Muscle of leg (tissue), 3 donors: ENCODE measurements at regions not wholly inside any gene's neighbourhood (a gene's known extent, or its start where the extent isn't known, plus 50 kb on each side); places are given as distances from the start of the nearest gene placed in this dataset.

Experiments used
- DNase-seq: peaks from one replicate; pipeline ENCODE4 v3.0.0; 2013
- H3K27ac ChIP-seq: one replicate; pipeline ENCODE4 v1.5.1; 2013; ENCODE audit warnings: mild to moderate bottlenecking, low read length, control low read depth
- H3K27me3 ChIP-seq: one replicate; pipeline ENCODE4 v1.6.1; 2013; ENCODE audit warnings: low read length; ENCODE audit not compliant: control insufficient read depth, insufficient read depth
- H3K36me3 ChIP-seq: one replicate; pipeline ENCODE4 v1.6.1; 2013; ENCODE audit warnings: low read length; ENCODE audit not compliant: control insufficient read depth, insufficient read depth
- H3K4me1 ChIP-seq: one replicate; pipeline ENCODE4 v1.6.1; 2013; ENCODE audit warnings: low read length; ENCODE audit not compliant: control insufficient read depth, insufficient read depth
- H3K4me3 ChIP-seq: one replicate; pipeline ENCODE4 v1.5.1; 2013; ENCODE audit warnings: low read length, control low read depth
- H3K9me3 ChIP-seq: replicated peaks from 2 replicates; pipeline ENCODE4 v1.6.1; 2013; ENCODE audit warnings: low read depth, low read length; ENCODE audit not compliant: control insufficient read depth
- WGBS: methylation state at CpG from one replicate; pipeline ENCODE4 v1.1.5; 2013; ENCODE audit warnings: missing lambda C conversion rate; ENCODE audit not compliant: insufficient coverage; 5-methylcytosine and 5-hydroxymethylcytosine counted together

DNA sequence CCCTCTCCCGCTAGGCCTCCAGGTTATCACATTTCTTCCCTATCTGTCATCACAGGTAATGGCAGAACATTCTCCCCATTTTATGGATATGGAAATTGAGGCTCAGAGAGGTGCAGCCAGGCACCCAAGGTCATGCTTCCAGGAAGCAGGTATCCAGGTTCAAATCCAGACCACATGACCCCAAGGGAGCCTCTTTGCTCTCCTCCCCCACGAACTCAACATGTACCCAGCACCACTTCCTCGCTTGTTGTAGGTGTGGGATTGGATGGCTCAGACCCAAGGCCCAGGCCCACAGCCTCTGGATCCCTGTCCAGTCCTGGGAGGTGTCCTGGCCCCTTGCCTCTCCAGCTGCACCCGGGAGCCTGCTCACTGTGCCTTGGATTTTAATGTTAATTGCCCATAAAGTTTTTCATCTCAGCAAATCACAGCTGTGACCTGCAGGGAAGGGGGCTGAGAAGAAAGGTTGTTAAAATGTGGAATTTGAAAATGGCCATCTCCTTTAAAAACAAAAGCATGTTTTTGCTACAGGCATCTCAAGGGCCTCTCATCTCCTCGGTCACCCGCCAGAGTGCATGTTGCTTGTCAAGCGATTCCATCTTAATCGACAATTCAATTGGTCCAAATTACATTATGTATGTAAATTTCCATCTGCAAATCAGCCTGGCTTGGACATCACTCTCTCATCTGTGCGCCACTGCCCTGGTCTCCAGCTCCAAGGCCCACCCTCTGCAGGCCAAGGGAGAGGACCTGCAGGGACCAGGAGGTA, 205.4 kb upstream of the ZMIZ1 start:
- Histone ChIP-seq H3K36me3 (no peaks in the 10 kb centered on the region), H3K27me3 (peaks cover 7% of the 10 kb centered on the region), H3K4me3 (no peak overlapping the region), H3K4me1 (peaks cover 30% of the 10 kb centered on the region), H3K27ac (no peak overlapping the region), H3K9me3 (no peaks in the 10 kb centered on the region)
- 31% methylated on average over 3 of the region's 9 CpGs for WGBS
- DNase-seq: peak; percentile 57

DNA sequence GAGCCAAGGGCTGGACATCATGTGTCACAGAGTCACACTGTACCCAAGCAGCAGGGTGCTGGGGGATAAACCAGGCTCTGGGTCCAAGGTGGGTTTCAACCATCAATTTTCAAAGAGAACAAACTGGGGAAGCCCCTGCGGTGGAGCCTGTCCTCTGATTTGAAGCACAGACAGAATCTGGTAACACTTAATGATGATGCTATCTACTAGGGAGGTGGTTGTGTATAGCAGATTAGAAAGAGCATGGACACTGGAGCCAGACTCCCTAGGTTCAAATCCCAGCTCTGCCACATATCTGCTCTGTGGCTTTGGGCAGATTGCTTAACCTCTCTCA, 204.9 kb upstream of the ZMIZ1 start:
- Histone ChIP-seq H3K4me1 (peaks cover 30% of the 10 kb centered on the region), H3K27ac (no peak overlapping the region), H3K4me3 (no peak overlapping the region), H3K36me3 (no peaks in the 10 kb centered on the region), H3K9me3 (no peaks in the 10 kb centered on the region), H3K27me3 (peaks cover 11% of the 10 kb centered on the region)
- WGBS: no CpG with 5 or more reads among the region's 1 CpG
- no peak for DNase-seq

DNA sequence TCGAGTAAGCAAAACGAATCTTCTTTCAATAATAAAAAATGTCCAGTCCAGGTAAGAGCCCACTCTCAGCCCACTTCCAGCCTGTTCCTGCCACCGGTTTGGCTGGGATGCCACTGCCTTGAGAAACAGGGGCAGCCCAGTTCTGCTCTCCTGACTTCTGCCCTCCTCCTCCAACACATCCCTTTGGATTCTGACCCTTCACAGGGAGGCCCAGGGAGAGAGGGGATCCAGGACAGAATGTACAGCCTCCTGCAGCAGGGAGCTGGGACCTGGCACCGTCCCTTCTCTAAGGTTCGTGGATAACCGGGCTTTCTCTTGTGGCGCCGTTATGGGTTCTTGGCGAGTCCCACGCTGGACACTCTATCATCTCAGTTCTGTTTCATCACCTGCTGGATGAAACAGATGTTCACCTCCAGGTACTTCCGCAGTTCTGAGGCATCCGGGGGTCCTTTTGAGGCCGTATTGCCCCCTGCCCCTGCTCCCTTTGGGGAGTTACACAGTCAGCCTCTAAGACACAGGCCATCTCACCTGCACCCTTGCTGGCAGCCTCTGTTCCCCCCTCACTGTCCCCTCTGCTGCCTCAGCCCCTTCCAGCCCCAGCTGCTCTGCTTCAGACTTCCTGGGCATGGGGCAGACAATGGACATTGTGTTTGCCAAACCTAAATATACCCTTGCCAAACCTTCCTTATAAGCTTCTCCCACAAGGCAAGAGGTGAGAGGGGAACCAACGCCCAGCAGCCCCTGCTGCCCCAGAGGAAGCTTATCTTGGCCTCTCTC, 203.8 kb upstream of the ZMIZ1 start:
- peaks cover 30% of the 10 kb centered on the region for H3K4me1 ChIP-seq
- H3K27me3 ChIP-seq: peaks cover 10% of the 10 kb centered on the region
- no peak overlapping the region for H3K27ac ChIP-seq
- H3K36me3 ChIP-seq: no peaks in the 10 kb centered on the region
- no peak overlapping the region for H3K4me3 ChIP-seq
- no peak for DNase-seq
- WGBS: 88% methylated on average over 12 of the region's 14 CpGs
- no peaks in the 10 kb centered on the region for H3K9me3 ChIP-seq

DNA sequence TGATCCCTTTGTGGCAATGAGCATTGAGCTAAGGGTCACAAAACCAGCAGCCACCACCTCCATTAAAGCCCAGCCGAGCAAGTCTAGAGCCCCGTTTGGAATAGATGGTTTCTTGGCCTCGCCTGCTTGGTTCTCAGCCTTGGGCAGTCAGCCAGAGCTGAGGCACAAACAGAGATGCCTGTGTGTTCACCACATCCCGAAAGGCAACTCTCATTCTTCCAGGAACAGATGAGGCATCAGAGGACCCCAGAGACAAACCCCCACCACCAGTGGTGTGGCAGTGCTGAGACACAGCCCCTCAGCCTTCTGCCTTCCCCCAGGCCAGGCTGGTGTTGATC, 203.3 kb upstream of the ZMIZ1 start:
- no peaks in the 10 kb centered on the region for H3K9me3 ChIP-seq
- H3K36me3 ChIP-seq: no peaks in the 10 kb centered on the region
- 63% methylated on average over 2 of the region's 4 CpGs for WGBS
- peaks cover 30% of the 10 kb centered on the region for H3K4me1 ChIP-seq
- no peak overlapping the region for H3K4me3 ChIP-seq
- no peak overlapping the region for H3K27ac ChIP-seq
- DNase-seq: no peak
- peaks cover 13% of the 10 kb centered on the region for H3K27me3 ChIP-seq

DNA sequence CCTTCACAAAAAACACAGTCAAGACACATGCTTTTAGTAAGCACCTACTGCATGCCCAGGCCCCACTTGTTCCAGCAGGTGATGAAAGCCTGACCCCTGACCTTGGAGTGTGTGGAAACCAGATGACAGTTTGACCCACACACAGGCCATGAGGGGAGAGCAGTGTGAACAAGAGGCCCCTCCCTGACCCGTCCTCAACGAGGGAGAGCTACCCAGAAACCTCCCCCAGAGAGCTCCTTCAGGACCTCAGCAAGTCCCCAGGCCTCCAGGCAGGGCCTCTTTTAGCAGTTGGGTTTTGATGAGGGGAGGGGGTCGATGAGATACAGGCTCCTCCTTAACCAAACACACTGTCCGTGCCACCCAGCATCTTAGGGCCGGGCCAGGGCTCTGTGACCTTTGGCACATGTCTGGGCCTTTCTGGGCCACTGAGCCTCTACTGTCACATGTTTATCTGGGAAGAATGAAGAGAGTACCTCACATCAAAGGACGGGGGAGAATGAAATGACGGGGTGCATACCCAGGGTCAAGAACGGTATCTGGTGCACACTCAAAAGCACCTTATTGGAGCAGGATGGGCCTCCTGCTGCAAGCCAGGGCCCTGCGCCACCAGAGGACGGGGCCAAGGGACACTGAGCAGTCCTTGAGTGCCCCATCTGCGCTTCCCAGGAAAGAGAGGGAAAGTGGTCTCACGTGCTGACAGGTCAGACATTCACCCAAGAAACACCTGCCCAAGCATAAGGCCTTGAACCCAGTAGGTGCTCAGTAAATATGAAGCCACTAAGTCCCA, 202.6 kb upstream of the ZMIZ1 start:
- DNase-seq: no peak
- no peaks in the 10 kb centered on the region for H3K9me3 ChIP-seq
- no peak overlapping the region for H3K4me3 ChIP-seq
- H3K4me1 ChIP-seq: peaks cover 29% of the 10 kb centered on the region
- no peak overlapping the region for H3K27ac ChIP-seq
- no peaks in the 10 kb centered on the region for H3K36me3 ChIP-seq
- WGBS: 94% methylated on average over 5 of the region's 12 CpGs
- H3K27me3 ChIP-seq: peaks cover 15% of the 10 kb centered on the region

DNA sequence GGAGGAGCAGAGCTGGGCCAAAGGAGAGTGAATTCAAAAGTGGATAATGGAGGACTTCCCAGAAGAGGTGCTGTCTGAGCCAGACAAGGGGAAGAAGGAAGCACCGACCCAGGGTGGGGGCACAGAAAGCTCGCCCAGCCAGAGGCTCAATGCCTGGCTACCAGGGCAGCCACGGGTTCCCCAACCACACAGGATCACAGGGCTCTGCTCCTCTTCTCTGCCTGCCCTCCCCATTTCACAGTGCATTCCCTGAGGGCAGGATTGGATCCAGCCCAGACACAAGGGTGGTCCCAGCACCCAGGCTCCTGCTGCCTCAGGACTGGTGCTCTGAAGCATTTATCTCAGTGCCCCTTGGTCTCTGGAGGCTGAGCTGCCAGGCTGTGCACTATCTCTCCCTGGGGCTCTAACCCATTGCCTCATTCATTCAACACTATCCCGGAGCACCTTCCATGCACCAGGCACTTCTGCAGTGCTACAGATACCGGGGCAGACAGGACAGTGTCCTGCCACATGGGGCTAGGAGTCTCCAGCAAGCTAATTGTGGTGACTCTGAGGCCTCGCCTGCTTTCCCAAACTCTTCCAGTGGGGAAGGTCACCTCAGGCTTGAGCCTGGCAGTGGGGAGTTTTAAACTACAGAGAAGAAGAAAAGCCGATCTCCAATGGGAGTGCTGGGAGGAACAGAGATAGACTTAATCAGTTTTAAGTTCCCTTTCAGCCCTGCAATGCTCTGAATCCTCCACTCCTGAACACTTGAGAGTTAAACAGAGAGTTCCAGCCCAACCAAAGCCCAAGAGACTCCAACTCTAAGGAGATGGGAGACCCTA, 201.8 kb upstream of the ZMIZ1 start:
- Histone ChIP-seq H3K4me3 (no peak overlapping the region), H3K4me1 (peaks cover 21% of the 10 kb centered on the region), H3K27me3 (peaks cover 15% of the 10 kb centered on the region), H3K9me3 (no peaks in the 10 kb centered on the region), H3K36me3 (no peaks in the 10 kb centered on the region), H3K27ac (no peak overlapping the region)
- no peak for DNase-seq
- WGBS: 90% methylated on average over 5 of the region's 7 CpGs

DNA sequence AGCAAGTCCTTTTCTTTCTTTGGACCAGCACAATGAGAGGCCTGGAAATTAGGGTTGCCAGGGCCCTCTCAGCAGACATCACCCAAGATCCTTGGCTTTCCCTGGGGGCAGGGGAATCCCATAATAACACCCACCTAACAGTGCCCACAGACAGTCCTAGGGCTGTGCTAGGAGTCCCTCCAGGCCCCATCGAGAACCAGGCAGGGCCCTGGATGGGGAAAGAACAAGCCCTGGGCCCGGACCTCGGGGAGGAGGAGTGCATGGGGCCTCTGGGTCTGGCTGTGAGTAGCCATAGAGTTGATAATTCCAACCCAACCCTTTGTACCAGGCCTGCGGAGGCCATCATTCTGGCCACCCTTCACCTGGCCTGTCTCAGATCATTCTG, 201.2 kb upstream of the ZMIZ1 start:
- Histone ChIP-seq H3K36me3 (no peaks in the 10 kb centered on the region), H3K4me3 (no peak overlapping the region), H3K27ac (no peak overlapping the region), H3K4me1 (peaks cover 19% of the 10 kb centered on the region), H3K9me3 (no peaks in the 10 kb centered on the region), H3K27me3 (peaks cover 15% of the 10 kb centered on the region)
- DNase-seq: no peak
- 80% methylated on average over 2 of the region's 4 CpGs for WGBS

DNA sequence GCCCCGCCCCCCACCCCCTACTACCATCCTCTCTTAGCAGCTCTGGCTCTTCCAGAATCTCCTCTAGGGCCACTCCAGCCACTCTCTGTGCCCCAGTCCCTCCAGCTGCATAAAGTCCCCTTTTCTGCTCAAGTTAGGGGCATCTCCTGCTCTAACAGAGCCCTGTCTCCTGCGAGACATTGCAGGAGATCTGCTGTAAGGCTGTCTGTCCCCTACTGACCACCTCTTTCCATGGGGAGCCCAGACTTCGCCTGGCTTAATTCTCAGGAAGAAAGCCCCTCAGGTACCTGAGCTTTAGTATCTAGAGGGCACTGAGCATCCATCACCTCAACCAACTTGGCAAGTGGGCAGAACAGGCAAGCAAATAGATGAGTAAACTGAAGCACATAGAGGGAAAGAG, 200.7 kb upstream of the ZMIZ1 start:
- H3K4me1 ChIP-seq: peaks cover 18% of the 10 kb centered on the region
- H3K36me3 ChIP-seq: no peaks in the 10 kb centered on the region
- H3K27me3 ChIP-seq: peaks cover 15% of the 10 kb centered on the region
- H3K27ac ChIP-seq: no peak overlapping the region
- H3K9me3 ChIP-seq: no peaks in the 10 kb centered on the region
- no peak overlapping the region for H3K4me3 ChIP-seq
- no peak for DNase-seq
- 100% methylated on average over 2 of the region's 3 CpGs for WGBS

DNA sequence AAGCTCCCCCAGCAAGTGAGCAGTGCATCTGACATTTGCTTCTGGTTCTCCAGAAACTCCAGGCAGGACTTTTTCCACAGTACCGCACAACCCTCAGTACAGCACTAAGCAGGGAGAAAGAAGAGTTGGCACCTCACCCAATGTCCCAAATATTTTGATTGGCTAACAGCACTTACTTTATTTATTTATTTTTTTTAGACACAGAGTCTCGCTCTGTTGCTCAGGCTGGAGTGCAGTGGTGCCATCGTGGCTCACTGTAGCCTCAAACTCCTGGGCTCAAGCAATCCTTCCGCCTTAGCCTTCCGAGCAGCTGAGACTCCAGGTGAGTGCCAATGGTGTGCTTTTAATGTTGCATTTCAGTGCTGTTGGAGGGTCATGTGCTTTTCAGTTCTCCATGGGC, 200.3 kb upstream of the ZMIZ1 start:
- no peaks in the 10 kb centered on the region for H3K36me3 ChIP-seq
- H3K9me3 ChIP-seq: no peaks in the 10 kb centered on the region
- no peak overlapping the region for H3K27ac ChIP-seq
- DNase-seq: no peak
- H3K4me1 ChIP-seq: peaks cover 14% of the 10 kb centered on the region
- peaks cover 15% of the 10 kb centered on the region for H3K27me3 ChIP-seq
- H3K4me3 ChIP-seq: no peak overlapping the region
- WGBS: 80% methylated on average over 2 of the region's 5 CpGs
